Common myeloid progenitor, CD34-positive (primary cell): ENCODE measurements at regions not wholly inside any gene's neighbourhood (a gene's known extent, or its start where the extent isn't known, plus 50 kb on each side); places are given as distances from the start of the nearest gene placed in this dataset.

ENCODE experiments used
- CTCF ChIA-PET: fragments of 350-600 bp; sonication (Branson Sonifier 250); formaldehyde crosslinking; loops from one replicate; lab custom pipeline; 2021; ENCODE audit warnings: antibody characterized with exemption; lab: Charles Lee
- POLR2A ChIA-PET: fragments of 350-600 bp; sonication (Branson Sonifier 250); formaldehyde crosslinking; loops from one replicate; lab custom pipeline; 2021; ENCODE audit warnings: antibody characterized with exemption; lab: Charles Lee
- DNase-seq, 3 donors: peaks; one replicate each; pipeline versions ENCODE4 v3.0.0 to v3.0.0-alpha.2; 2013
- H3K27ac ChIP-seq, 2 experiments: 1 replicate in 1 of 2; 2 replicates in 1 of 2; pipeline ENCODE4 v1.7.0; 2013; ENCODE audit warnings: inconsistent platforms in 2 of 2, low read length in 2 of 2, mild to moderate bottlenecking in 2 of 2, low read depth in 1 of 2, moderate library complexity in 1 of 2; ENCODE audit not compliant: severe bottlenecking in 2 of 2, insufficient read depth in 1 of 2, poor library complexity in 1 of 2
- H3K27me3 ChIP-seq, 5 experiments: replicated peaks in 2 of 5; 1 replicate in 3 of 5; 2 replicates in 2 of 5; pipeline versions ENCODE4 v1.6.1 to v1.7.0; 2013; ENCODE audit warnings: low read length in 4 of 5, mild to moderate bottlenecking in 2 of 5, moderate library complexity in 2 of 5, inconsistent platforms in 1 of 5; ENCODE audit not compliant: insufficient read depth in 5 of 5, control insufficient read depth in 4 of 5
- H3K36me3 ChIP-seq, 4 experiments: 1 replicate in 2 of 4; 2 replicates in 2 of 4; pipeline versions ENCODE4 v1.6.1 to v1.7.0; 2013; ENCODE audit warnings: low read length in 3 of 4, control low read depth in 1 of 4, mild to moderate bottlenecking in 1 of 4; ENCODE audit not compliant: control insufficient read depth in 4 of 4, insufficient read depth in 4 of 4
- H3K4me1 ChIP-seq, 4 experiments: 1 replicate in 3 of 4; 2 replicates in 1 of 4; pipeline versions ENCODE4 v1.6.1 to v1.7.1; 2013; ENCODE audit warnings: low read length in 3 of 4, mild to moderate bottlenecking in 3 of 4, control low read depth in 1 of 4, inconsistent platforms in 1 of 4, moderate library complexity in 1 of 4; ENCODE audit not compliant: control insufficient read depth in 4 of 4, insufficient read depth in 4 of 4; ENCODE audit errors: control extremely low read depth in 1 of 4
- H3K4me3 ChIP-seq, 7 experiments: 1 replicate in 4 of 7; 2 replicates in 3 of 7; pipeline versions ENCODE4 v1.5.1 to v1.7.0; 2013; ENCODE audit warnings: mild to moderate bottlenecking in 7 of 7, low read length in 6 of 7, moderate library complexity in 6 of 7, inconsistent platforms in 2 of 7, low read depth in 2 of 7, control low read depth in 1 of 7; ENCODE audit not compliant: insufficient read depth in 4 of 7, control insufficient read depth in 1 of 7; ENCODE audit errors: extremely low read depth in 1 of 7
- H3K9me3 ChIP-seq, 5 experiments: 1 replicate in 4 of 5; 2 replicates in 1 of 5; pipeline versions ENCODE4 v1.6.1 to v1.7.1; 2013; ENCODE audit warnings: low read length in 4 of 5, mild to moderate bottlenecking in 2 of 5, inconsistent platforms in 1 of 5, low read depth in 1 of 5, moderate library complexity in 1 of 5; ENCODE audit not compliant: control insufficient read depth in 4 of 5, insufficient read depth in 2 of 5; ENCODE audit errors: control extremely low read depth in 1 of 5
- WGBS: methylation state at CpG from one replicate; pipeline ENCODE4 v1.1.5; 2013; ENCODE audit not compliant: insufficient coverage; 5-methylcytosine and 5-hydroxymethylcytosine counted together

- Histone ChIP-seq H3K27me3 (no peaks in the 10 kb centered on the region), H3K27ac (no peak overlapping the region), H3K4me3 (no peak overlapping the region), H3K4me1 (no peaks in the 10 kb centered on the region), H3K9me3 (no peaks in the 10 kb centered on the region), H3K36me3 (no peaks in the 10 kb centered on the region)
- POLR2A ChIA-PET: no interaction called here
- CTCF ChIA-PET: no interaction called here
- no peak for DNase-seq
- 93% methylated on average over 5 of the region's 12 CpGs for WGBS
These were observed 65.2 kb upstream of the SPPL2A start for GRCh38 chr15:50830477-50831354.

GRCh38 chr15:50828610-50829206, 63.2 kb upstream of the SPPL2A start:
- Histone ChIP-seq H3K4me1 (no peaks in the 10 kb centered on the region), H3K36me3 (no peaks in the 10 kb centered on the region), H3K27ac (no peak overlapping the region), H3K4me3 (no peak overlapping the region), H3K27me3 (no peaks in the 10 kb centered on the region), H3K9me3 (no peaks in the 10 kb centered on the region)
- 60% methylated on average over 2 of the region's 4 CpGs for WGBS
- POLR2A ChIA-PET: no interaction called here
- no peak for DNase-seq
- CTCF ChIA-PET: no interaction called here

- DNase-seq: no peak
- Histone ChIP-seq H3K27ac (no peak overlapping the region), H3K4me3 (no peak overlapping the region), H3K27me3 (no peaks in the 10 kb centered on the region), H3K36me3 (no peaks in the 10 kb centered on the region), H3K9me3 (no peaks in the 10 kb centered on the region), H3K4me1 (no peaks in the 10 kb centered on the region)
- 67% methylated on average over 1 of the region's 1 CpG for WGBS
- POLR2A ChIA-PET: no interaction called here
- CTCF ChIA-PET: no interaction called here
These were observed 60.4 kb upstream of the SPPL2A start for GRCh38 chr15:50825946-50826345.

GRCh38 chr15:50824514-50824913, 59.0 kb upstream of the SPPL2A start:
- Histone ChIP-seq H3K27ac (no peak overlapping the region), H3K27me3 (no peaks in the 10 kb centered on the region), H3K36me3 (no peaks in the 10 kb centered on the region), H3K9me3 (no peaks in the 10 kb centered on the region), H3K4me3 (no peak overlapping the region), H3K4me1 (no peaks in the 10 kb centered on the region)
- CTCF ChIA-PET: no interaction called here
- WGBS: no CpG with 5 or more reads among the region's 2 CpGs
- DNase-seq: no peak
- POLR2A ChIA-PET: no interaction called here

- Histone ChIP-seq H3K9me3 (no peaks in the 10 kb centered on the region), H3K36me3 (no peaks in the 10 kb centered on the region), H3K4me3 (no peak overlapping the region), H3K4me1 (no peaks in the 10 kb centered on the region), H3K27me3 (no peaks in the 10 kb centered on the region), H3K27ac (no peak overlapping the region)
- ChIA-PET POLR2A (no interaction called here), CTCF (no interaction called here)
- no CpG with 5 or more reads among the region's 3 CpGs for WGBS
- DNase-seq: no peak
These were observed 57.8 kb upstream of the SPPL2A start for GRCh38 chr15:50823281-50823680.

- ChIA-PET POLR2A (no interaction called here), CTCF (interaction anchor here (1.4 kb wide), 1 partner anchor 33 kb away, joined by 4 read pairs; no protein-coding TSS in a partner anchor)
- Histone ChIP-seq H3K4me1 (no peaks in the 10 kb centered on the region), H3K4me3 (no peak overlapping the region), H3K36me3 (no peaks in the 10 kb centered on the region), H3K27me3 (no peaks in the 10 kb centered on the region), H3K9me3 (no peaks in the 10 kb centered on the region), H3K27ac (no peak overlapping the region)
- DNase-seq: no peak
- WGBS: 93% methylated on average over 3 of the region's 3 CpGs
These were observed 56.0 kb upstream of the SPPL2A start for GRCh38 chr15:50821476-50821875.

GRCh38 chr15:50820808-50821382, 55.4 kb upstream of the SPPL2A start:
- Histone ChIP-seq H3K36me3 (no peaks in the 10 kb centered on the region), H3K27ac (no peak overlapping the region), H3K9me3 (no peaks in the 10 kb centered on the region), H3K4me3 (no peak overlapping the region), H3K4me1 (no peaks in the 10 kb centered on the region), H3K27me3 (no peaks in the 10 kb centered on the region)
- ChIA-PET CTCF (interaction anchor here (1.4 kb wide), 1 partner anchor 34 kb away, joined by 4 read pairs; no protein-coding TSS in a partner anchor), POLR2A (no interaction called here)
- no peak for DNase-seq
- WGBS: no CpG with 5 or more reads among the region's 6 CpGs
